Neural progenitor cell (in vitro differentiated cells): ENCODE measurements at regions not wholly inside any gene's neighbourhood (a gene's known extent, or its start where the extent isn't known, plus 50 kb on each side); places are given as distances from the start of the nearest gene placed in this dataset.

ENCODE experiments used
- CTCF ChIP-seq: fragments of 200-600 bp; sonication (generic); IDR thresholded peaks from 2 replicates; pipeline ENCODE4 v1.5.1; 2017; ENCODE audit warnings: antibody characterized with exemption, mild to moderate bottlenecking
- EZH2 ChIP-seq: fragments of 200-600 bp; sonication (generic); IDR thresholded peaks from 2 replicates; pipeline ENCODE4 v1.6.1; 2017; ENCODE audit warnings: antibody characterized with exemption, mild to moderate bottlenecking, moderate library complexity
- EZH2phosphoT487 ChIP-seq: fragments of 200-600 bp; sonication (generic); IDR thresholded peaks from 2 replicates; pipeline ENCODE4 v1.6.1; 2017; ENCODE audit warnings: antibody characterized with exemption

GRCh38 chr1:204756811-204757210, 71.3 kb upstream of the LRRN2 start:
- TF ChIP-seq CTCF = no peak
- no peak for TF ChIP-seq EZH2
- no peak for TF ChIP-seq EZH2phosphoT487
